ENCODE measurements at regions not wholly inside any gene's neighbourhood (a gene's known extent, or its start where the extent isn't known, plus 50 kb on each side); places are given as distances from the start of the nearest gene placed in this dataset.

GRCh38 chr6:54775576-54775975 lies 71.0 kb upstream of the FAM83B start:
- H3K4me3 ChIP-seq: no peak overlapping the region
- intact Hi-C loops (cut with DNase I; ENCODE audit: low total_unique reads): no loop called here
- no peaks in the 10 kb centered on the region for H3K27me3 ChIP-seq
- H3K27ac ChIP-seq: no peak overlapping the region
- H3K9me3 ChIP-seq: no peaks in the 10 kb centered on the region
- TF ChIP-seq CTCF (IDR thresholded peaks at IDR 0.05): no peak
- no peak for TF ChIP-seq POLR2A (IDR thresholded peaks at IDR 0.05)
- no peak for DNase-seq
- WGBS, 2 donors: 43 to 53% methylated on average over 1 of the region's 1 CpG
- no peaks in the 10 kb centered on the region for H3K36me3 ChIP-seq (ENCODE audit: low read depth, missing control alignments)
- H3K4me1 ChIP-seq: no peaks in the 10 kb centered on the region

- H3K4me3 ChIP-seq: no peak overlapping the region
- H3K36me3 ChIP-seq (ENCODE audit: low read depth, missing control alignments): no peaks in the 10 kb centered on the region
Observed at GRCh38 chr6:54776891-54777290, 69.7 kb upstream of the FAM83B start.

GRCh38 chr6:54778731-54779130 lies 67.8 kb upstream of the FAM83B start:
- Histone ChIP-seq H3K9me3 (no peaks in the 10 kb centered on the region), H3K4me1 (no peaks in the 10 kb centered on the region), H3K27me3 (no peaks in the 10 kb centered on the region), H3K27ac (no peak overlapping the region), H3K36me3 (ENCODE audit: low read depth, missing control alignments) (no peaks in the 10 kb centered on the region), H3K4me3 (no peak overlapping the region)
- DNase-seq: no peak
- no peak for TF ChIP-seq CTCF (IDR thresholded peaks at IDR 0.05)
- TF ChIP-seq POLR2A (IDR thresholded peaks at IDR 0.05): no peak
- intact Hi-C loops (cut with DNase I; ENCODE audit: low total_unique reads): no loop called here

More at GRCh38 chr6:54776891-54777290, 69.7 kb upstream of the FAM83B start:
- Histone ChIP-seq H3K27me3 (no peaks in the 10 kb centered on the region), H3K4me1 (no peaks in the 10 kb centered on the region), H3K9me3 (no peaks in the 10 kb centered on the region), H3K27ac (no peak overlapping the region)
- WGBS, 2 donors: 93 to 96% methylated on average over 1 of the region's 1 CpG
- intact Hi-C loops (cut with DNase I; ENCODE audit: low total_unique reads): no loop called here
- TF ChIP-seq POLR2A (IDR thresholded peaks at IDR 0.05) (no peak), CTCF (IDR thresholded peaks at IDR 0.05) (no peak)
- DNase-seq: no peak

- no peak overlapping the region for H3K27ac ChIP-seq
- TF ChIP-seq CTCF (IDR thresholded peaks at IDR 0.05) (no peak), POLR2A (IDR thresholded peaks at IDR 0.05) (no peak)
- intact Hi-C loops (cut with DNase I; ENCODE audit: low total_unique reads): no loop called here
- DNase-seq: no peak
- WGBS, 2 donors: 55 to 61% methylated on average over 2 of the region's 2 CpGs
- no peak overlapping the region for H3K4me3 ChIP-seq
- H3K9me3 ChIP-seq: no peaks in the 10 kb centered on the region
- no peaks in the 10 kb centered on the region for H3K27me3 ChIP-seq
- H3K4me1 ChIP-seq: no peaks in the 10 kb centered on the region
- no peaks in the 10 kb centered on the region for H3K36me3 ChIP-seq (ENCODE audit: low read depth, missing control alignments)
Observed at GRCh38 chr6:54784011-54784410, 62.6 kb upstream of the FAM83B start.

- Histone ChIP-seq H3K4me3 (no peak overlapping the region), H3K27me3 (no peaks in the 10 kb centered on the region), H3K36me3 (ENCODE audit: low read depth, missing control alignments) (no peaks in the 10 kb centered on the region), H3K27ac (no peak overlapping the region), H3K9me3 (no peaks in the 10 kb centered on the region), H3K4me1 (no peaks in the 10 kb centered on the region)
- no peak for DNase-seq
- 89 to 92% methylated on average over 2 of the region's 2 CpGs for WGBS, 2 donors
- TF ChIP-seq CTCF (IDR thresholded peaks at IDR 0.05): no peak
- no peak for TF ChIP-seq POLR2A (IDR thresholded peaks at IDR 0.05)
- intact Hi-C loops (cut with DNase I; ENCODE audit: low total_unique reads): no loop called here
Observed at GRCh38 chr6:54786154-54786553, 60.4 kb upstream of the FAM83B start.
